WTC11 (cell line): ENCODE measurements at regions not wholly inside any gene's neighbourhood (a gene's known extent, or its start where the extent isn't known, plus 50 kb on each side); places are given as distances from the start of the nearest gene placed in this dataset.

ENCODE experiments used
- ATAC-seq: fragments of 200-7000 bp; cut with Tn5 transposase; 2 replicates; pipeline ENCODE4 v1.10.0; 2021; ENCODE audit warnings: mild to moderate bottlenecking, moderate library complexity
- CTCF ChIA-PET: fragments of 300-600 bp; sonication (Branson Sonifier 250); formaldehyde crosslinking; loops from one replicate; lab custom pipeline; 2021; ENCODE audit warnings: antibody characterized with exemption; lab: Charles Lee
- POLR2A ChIA-PET: fragments of 350-600 bp; sonication (Branson Sonifier 250); formaldehyde crosslinking; loops from one replicate; lab custom pipeline; 2021; ENCODE audit warnings: antibody characterized with exemption; lab: Charles Lee
- DNase-seq: peaks from one replicate; pipeline ENCODE4 v3.0.0; 2021; ENCODE audit warnings: low spot score
- H3K27ac Mint-ChIP-seq: 2 replicates; pipeline ENCODE4 v1.8.0; 2021; ENCODE audit warnings: mixed read lengths
- H3K27me3 Mint-ChIP-seq: 2 replicates; pipeline ENCODE4 v1.8.0; 2021; ENCODE audit warnings: low read depth, mild to moderate bottlenecking, moderate library complexity, mixed read lengths
- H3K36me3 Mint-ChIP-seq: 2 replicates; pipeline ENCODE4 v1.8.0; 2021; ENCODE audit warnings: mixed read lengths
- H3K4me1 Mint-ChIP-seq: 2 replicates; pipeline ENCODE4 v1.8.0; 2022; ENCODE audit warnings: mixed read lengths
- H3K4me3 Mint-ChIP-seq: 2 replicates; pipeline ENCODE4 v1.8.0; 2021; ENCODE audit warnings: mild to moderate bottlenecking, moderate library complexity, mixed read lengths
- H3K9me3 Mint-ChIP-seq: 2 replicates; pipeline ENCODE4 v1.8.0; 2021; ENCODE audit warnings: mixed read lengths
- ARID4B ChIP-seq: sonication (generic); formaldehyde crosslinking; IDR thresholded peaks from 2 replicates; pipeline ENCODE4 v1.8.0; 2023; ENCODE audit warnings: missing genetic modification reagents, mild to moderate bottlenecking, borderline replicate concordance
- ATF3 ChIP-seq: sonication (generic); formaldehyde crosslinking; conservative IDR thresholded peaks from 2 replicates; pipeline ENCODE4 v1.8.1; 2022; ENCODE audit warnings: mild to moderate bottlenecking, missing genetic modification reagents
- CREM ChIP-seq: sonication (generic); formaldehyde crosslinking; IDR thresholded peaks from 2 replicates; pipeline ENCODE4 v1.8.1; 2022; ENCODE audit warnings: mild to moderate bottlenecking, missing genetic modification reagents, moderate library complexity
- E2F1 ChIP-seq: sonication (generic); formaldehyde crosslinking; IDR thresholded peaks from 2 replicates; pipeline ENCODE4 v1.8.0; 2022; ENCODE audit warnings: mild to moderate bottlenecking, missing genetic modification reagents
- ESRRA ChIP-seq: sonication (generic); formaldehyde crosslinking; IDR thresholded peaks from 2 replicates; pipeline ENCODE4 v1.8.1; 2022; ENCODE audit warnings: mild to moderate bottlenecking, missing genetic modification reagents, borderline replicate concordance
- FOXJ3 ChIP-seq: sonication (generic); formaldehyde crosslinking; IDR thresholded peaks from 2 replicates; pipeline ENCODE4 v1.9.0; 2021; ENCODE audit warnings: missing genetic modification reagents, mild to moderate bottlenecking, borderline replicate concordance
- IRF2 ChIP-seq: sonication (generic); formaldehyde crosslinking; IDR thresholded peaks from 2 replicates; pipeline ENCODE4 v1.8.0; 2022; ENCODE audit warnings: low read depth, missing genetic modification reagents, borderline replicate concordance
- JUN ChIP-seq: sonication (generic); formaldehyde crosslinking; IDR thresholded peaks from 2 replicates; pipeline ENCODE4 v1.8.0; 2023; ENCODE audit warnings: mild to moderate bottlenecking, missing genetic modification reagents
- MYBL2 ChIP-seq: sonication (generic); formaldehyde crosslinking; IDR thresholded peaks from 2 replicates; pipeline ENCODE4 v1.8.1; 2023; ENCODE audit warnings: mild to moderate bottlenecking, moderate library complexity, missing genetic modification reagents
- NR2C2 ChIP-seq: sonication (generic); formaldehyde crosslinking; IDR thresholded peaks from 2 replicates; pipeline ENCODE4 v1.8.0; 2022; ENCODE audit warnings: mild to moderate bottlenecking, missing genetic modification reagents
- OVOL2 ChIP-seq: fragments of 250-450 bp; sonication (Bioruptor Pico); IDR thresholded peaks from 2 replicates; pipeline ENCODE4 v1.9.0; 2021; ENCODE audit warnings: mild to moderate bottlenecking, borderline replicate concordance
- PREB ChIP-seq: sonication (generic); formaldehyde crosslinking; IDR thresholded peaks from 2 replicates; pipeline ENCODE4 v1.8.1; 2022; ENCODE audit warnings: mild to moderate bottlenecking, missing genetic modification reagents, moderate library complexity, borderline replicate concordance
- SMAD3 ChIP-seq: sonication (generic); formaldehyde crosslinking; IDR thresholded peaks from 2 replicates; pipeline ENCODE4 v1.8.0; 2022; ENCODE audit warnings: missing genetic modification reagents, mild to moderate bottlenecking, borderline replicate concordance
- SMAD4 ChIP-seq: sonication (generic); formaldehyde crosslinking; IDR thresholded peaks from 2 replicates; pipeline ENCODE4 v1.8.0; 2022; ENCODE audit warnings: mild to moderate bottlenecking, missing genetic modification reagents
- SOX15 ChIP-seq: fragments of 250-450 bp; sonication (Bioruptor Pico); IDR thresholded peaks from 2 replicates; pipeline ENCODE4 v1.9.0; 2021; ENCODE audit warnings: mild to moderate bottlenecking
- TP53 ChIP-seq: sonication (generic); formaldehyde crosslinking; IDR thresholded peaks from 2 replicates; pipeline ENCODE4 v1.8.1; 2023; ENCODE audit warnings: mild to moderate bottlenecking, missing genetic modification reagents
- ZBTB21 ChIP-seq: sonication (generic); formaldehyde crosslinking; IDR thresholded peaks from 2 replicates; pipeline ENCODE4 v1.8.1; 2023; ENCODE audit warnings: mild to moderate bottlenecking, missing genetic modification reagents, borderline replicate concordance
- ZNF232 ChIP-seq: sonication (generic); formaldehyde crosslinking; IDR thresholded peaks from 2 replicates; pipeline ENCODE4 v1.8.0; 2022; ENCODE audit warnings: mild to moderate bottlenecking, missing genetic modification reagents
- ZNF396 ChIP-seq: fragments of 250-450 bp; sonication (Bioruptor Pico); IDR thresholded peaks from 2 replicates; pipeline ENCODE4 v1.8.0; 2021; ENCODE audit warnings: mild to moderate bottlenecking, moderate library complexity, borderline replicate concordance
- ZNF416 ChIP-seq: fragments of 250-450 bp; sonication (Bioruptor Pico); IDR thresholded peaks from 2 replicates; pipeline ENCODE4 v1.9.0; 2021; ENCODE audit warnings: mild to moderate bottlenecking, inconsistent platforms
- ZNF423 ChIP-seq: fragments of 250-450 bp; sonication (Bioruptor Pico); IDR thresholded peaks from 2 replicates; pipeline ENCODE4 v2.1.2; 2022; ENCODE audit warnings: mild to moderate bottlenecking, moderate library complexity
- ZSCAN18 ChIP-seq: fragments of 250-450 bp; sonication (Bioruptor Pico); IDR thresholded peaks from 2 replicates; pipeline ENCODE4 v2.1.2; 2022; ENCODE audit warnings: mild to moderate bottlenecking, moderate library complexity

GRCh38 chr5:105947461-105947860 lies 1723.3 kb downstream of the EFNA5 start:
- Mint-ChIP-seq H3K36me3 (no peaks in the 10 kb centered on the region), H3K27ac (no peak overlapping the region), H3K4me1 (no peaks in the 10 kb centered on the region), H3K4me3 (no peak overlapping the region), H3K27me3 (no peaks in the 10 kb centered on the region), H3K9me3 (no peaks in the 10 kb centered on the region)
- ChIA-PET CTCF (no interaction called here), POLR2A (no interaction called here)
- TF ChIP-seq ZNF416 (CRISPR knock-in tag) = no peak
- no peak for TF ChIP-seq ATF3 (CRISPR knock-in tag)
- TF ChIP-seq PREB (CRISPR knock-in tag) = no peak
- TF ChIP-seq ZBTB21 = no peak
- no peak for DNase-seq
- no peak for ATAC-seq

GRCh38 chr5:105945203-105945972 lies 1725.3 kb downstream of the EFNA5 start:
- no peaks in the 10 kb centered on the region for H3K36me3 Mint-ChIP-seq
- H3K9me3 Mint-ChIP-seq = no peaks in the 10 kb centered on the region
- peaks cover 6% of the 10 kb centered on the region for H3K4me1 Mint-ChIP-seq
- TF ChIP-seq JUN (CRISPR knock-in tag) = no peak
- no peak for TF ChIP-seq E2F1
- no peak for TF ChIP-seq IRF2 (CRISPR knock-in tag)
- ChIA-PET POLR2A (no interaction called here), CTCF (no interaction called here)
- ATAC-seq = no peak
- no peaks in the 10 kb centered on the region for H3K27me3 Mint-ChIP-seq
- no peak overlapping the region for H3K4me3 Mint-ChIP-seq
- H3K27ac Mint-ChIP-seq = no peak overlapping the region
- DNase-seq = no peak

- DNase-seq (no peak), ATAC-seq (no peak)
- H3K4me1 Mint-ChIP-seq = peaks cover 11% of the 10 kb centered on the region
- POLR2A ChIA-PET = no interaction called here
- no peaks in the 10 kb centered on the region for H3K27me3 Mint-ChIP-seq
- H3K4me3 Mint-ChIP-seq = no peak overlapping the region
- H3K36me3 Mint-ChIP-seq = peaks cover 8% of the 10 kb centered on the region
- no peak overlapping the region for H3K27ac Mint-ChIP-seq
- CTCF ChIA-PET = no interaction called here
- H3K9me3 Mint-ChIP-seq = peaks cover 17% of the 10 kb centered on the region
- TF ChIP-seq CREM (CRISPR knock-in tag) (no peak), TP53 (CRISPR knock-in tag) (no peak), ESRRA (CRISPR knock-in tag) (no peak), ZNF423 (CRISPR knock-in tag) (no peak), MYBL2 (CRISPR knock-in tag) (no peak), NR2C2 (CRISPR knock-in tag) (no peak), SOX15 (no peak), SMAD4 (no peak), PREB (CRISPR knock-in tag) (no peak), ZNF232 (CRISPR knock-in tag) (no peak), OVOL2 (CRISPR knock-in tag) (no peak), ZSCAN18 (CRISPR knock-in tag) (no peak), ARID4B (no peak), FOXJ3 (CRISPR knock-in tag) (no peak), ZNF396 (CRISPR knock-in tag) (no peak), SMAD3 (CRISPR knock-in tag) (no peak)
Measured at GRCh38 chr5:105940181-105940580, 1730.6 kb downstream of the EFNA5 start.
